Gastroesophageal sphincter (tissue), 4 donors: ENCODE measurements at regions not wholly inside any gene's neighbourhood (a gene's known extent, or its start where the extent isn't known, plus 50 kb on each side); places are given as distances from the start of the nearest gene placed in this dataset.

ENCODE experiments used
- ATAC-seq: fragments of 150-250 bp; one replicate; pipeline ENCODE4 v1.9.1; 2016; ENCODE audit warnings: mild to moderate bottlenecking, moderate library complexity
- H3K27ac ChIP-seq, 4 donors: fragments of 200-600 bp; sonication (generic) in 3 of 4; 1 replicate in 3 of 4; 2 replicates in 1 of 4; pipeline ENCODE4 v1.5.1; 2016 to 2019
- H3K27me3 ChIP-seq: fragments of 200-600 bp; sonication (generic); one replicate; pipeline ENCODE4 v1.5.1; 2019
- H3K36me3 ChIP-seq, 2 donors: fragments of 200-600 bp; sonication (generic); one replicate each; pipeline ENCODE4 v1.5.1; 2019; ENCODE audit warnings: control low read depth in 1 of 2
- H3K4me1 ChIP-seq, 3 donors: fragments of 200-600 bp; sonication (generic); 1 replicate in 2 of 3; 2 replicates in 1 of 3; pipeline ENCODE4 v1.5.1; 2016 to 2019; ENCODE audit warnings: control low read depth in 2 of 3
- H3K4me3 ChIP-seq, 2 donors: fragments of 200-600 bp; sonication (generic); one replicate each; pipeline ENCODE4 v1.5.1; 2019; ENCODE audit warnings: mild to moderate bottlenecking in 1 of 2, moderate library complexity in 1 of 2
- H3K9me3 ChIP-seq, 3 donors: fragments of 200-600 bp; sonication (generic); one replicate each; pipeline ENCODE4 v1.5.1; 2017 to 2019; ENCODE audit warnings: control low read depth in 2 of 3
- CTCF ChIP-seq, 4 experiments: fragments of 200-600 bp in 2 of 4; fragments of 450-650 bp in 2 of 4; sonication (generic) in 1 of 4; IDR thresholded peaks; one replicate each; pipeline ENCODE4 v1.5.1; 2017 to 2019; ENCODE audit warnings: antibody characterized with exemption in 4 of 4, mild to moderate bottlenecking in 2 of 4, moderate library complexity in 2 of 4
- EP300 ChIP-seq: sonication (generic); formaldehyde crosslinking; IDR thresholded peaks from one replicate; pipeline ENCODE4 v1.6.1; 2017; ENCODE audit warnings: antibody characterized with exemption, mild to moderate bottlenecking
- POLR2A ChIP-seq, 2 donors: fragments of 450-650 bp; IDR thresholded peaks; one replicate each; pipeline ENCODE4 v1.6.1; 2017; ENCODE audit warnings: antibody characterized with exemption in 2 of 2, mild to moderate bottlenecking in 2 of 2, moderate library complexity in 1 of 2
- POLR2AphosphoS5 ChIP-seq: sonication (generic); formaldehyde crosslinking; IDR thresholded peaks from one replicate; pipeline ENCODE4 v1.6.1; 2017; ENCODE audit warnings: antibody characterized with exemption
- WGBS, 2 donors: methylation state at CpG; one replicate each; pipeline ENCODE4 v1.1.5; 2018; ENCODE audit warnings: low coverage in 1 of 2; 5-methylcytosine and 5-hydroxymethylcytosine counted together

- no peak for ATAC-seq
- Histone ChIP-seq H3K9me3 (peaks cover 0 to 4% (median 0%) of the 10 kb centered on the region in 3 donors), H3K4me1 (no peaks in the 10 kb centered on the region), H3K27ac (no peak overlapping the region), H3K36me3 (no peaks in the 10 kb centered on the region), H3K27me3 (peaks cover 35% of the 10 kb centered on the region), H3K4me3 (no peak overlapping the region)
- WGBS, 2 donors, result 67 to 90% methylated on average over 1 to 7 of the region's 11 CpGs
- no peak for TF ChIP-seq POLR2AphosphoS5
Measured at GRCh38 chr18:78902795-78903435, 76.7 kb upstream of the SALL3 start.

- WGBS, 2 donors, result 64 to 84% methylated on average over 3 to 12 of the region's 22 CpGs
- no peak overlapping the region for H3K4me3 ChIP-seq
- ATAC-seq, result no peak
- no peaks in the 10 kb centered on the region for H3K36me3 ChIP-seq
- TF ChIP-seq CTCF (IDR thresholded peaks at IDR 0.05) (no peak), EP300 (no peak), POLR2A (IDR thresholded peaks at IDR 0.05) (no peak), POLR2AphosphoS5 (no peak)
- H3K27me3 ChIP-seq, result peaks cover 37% of the 10 kb centered on the region
- no peaks in the 10 kb centered on the region for H3K9me3 ChIP-seq
- H3K4me1 ChIP-seq, result no peaks in the 10 kb centered on the region
- no peak overlapping the region for H3K27ac ChIP-seq
Measured at GRCh38 chr18:78903436-78904178, 76.0 kb upstream of the SALL3 start.

- peaks cover 37% of the 10 kb centered on the region for H3K27me3 ChIP-seq
- H3K4me1 ChIP-seq, result no peaks in the 10 kb centered on the region
- no peaks in the 10 kb centered on the region for H3K36me3 ChIP-seq
- H3K9me3 ChIP-seq, result no peaks in the 10 kb centered on the region
- ATAC-seq, result no peak
- no peak overlapping the region for H3K4me3 ChIP-seq
- WGBS, 2 donors, result 40 to 82% methylated on average over 2 of the region's 11 CpGs
- H3K27ac ChIP-seq, result no peak overlapping the region
- TF ChIP-seq POLR2A (IDR thresholded peaks at IDR 0.05), result no peak
- TF ChIP-seq POLR2AphosphoS5, result no peak
- TF ChIP-seq CTCF (IDR thresholded peaks at IDR 0.05), result no peak
- TF ChIP-seq EP300, result no peak
Measured at GRCh38 chr18:78904179-78904531, 75.5 kb upstream of the SALL3 start.

GRCh38 chr18:78905334-78905733 is 74.3 kb upstream of the SALL3 start:
- H3K27me3 ChIP-seq, result peaks cover 37% of the 10 kb centered on the region
- no peak overlapping the region for H3K27ac ChIP-seq
- H3K4me3 ChIP-seq, result no peak overlapping the region
- ATAC-seq, result no peak
- H3K4me1 ChIP-seq, result no peaks in the 10 kb centered on the region
- no peaks in the 10 kb centered on the region for H3K36me3 ChIP-seq
- WGBS, 2 donors, result 81 to 86% methylated on average over 7 to 8 of the region's 9 CpGs
- H3K9me3 ChIP-seq, result no peaks in the 10 kb centered on the region
- TF ChIP-seq POLR2AphosphoS5, result no peak
- TF ChIP-seq CTCF (IDR thresholded peaks at IDR 0.05), result no peak
- TF ChIP-seq EP300, result no peak
- no peak for TF ChIP-seq POLR2A (IDR thresholded peaks at IDR 0.05)

GRCh38 chr18:78906066-78906465 is 73.6 kb upstream of the SALL3 start:
- H3K27me3 ChIP-seq, result peaks cover 37% of the 10 kb centered on the region
- no peak overlapping the region for H3K4me3 ChIP-seq
- WGBS, 2 donors, result 79 to 83% methylated on average over 1 to 8 of the region's 16 CpGs
- no peaks in the 10 kb centered on the region for H3K4me1 ChIP-seq
- H3K9me3 ChIP-seq, result no peaks in the 10 kb centered on the region
- no peaks in the 10 kb centered on the region for H3K36me3 ChIP-seq
- no peak overlapping the region for H3K27ac ChIP-seq
- no peak for TF ChIP-seq POLR2AphosphoS5
- no peak for TF ChIP-seq CTCF (IDR thresholded peaks at IDR 0.05)
- ATAC-seq, result no peak
